HG03280 (cell line): ENCODE measurements at regions not wholly inside any gene's neighbourhood (a gene's known extent, or its start where the extent isn't known, plus 50 kb on each side); places are given as distances from the start of the nearest gene placed in this dataset.

Source experiments
- ATAC-seq: cut with Tn5 transposase; IDR thresholded peaks from one replicate; pipeline ENCODE4 v1.9.1; 2021; ENCODE audit warnings: mild to moderate bottlenecking, moderate library complexity; ENCODE audit not compliant: unreplicated experiment

GRCh38 chr1:29504709-29505410, 268.5 kb downstream of the PTPRU start:
- no peak for ATAC-seq

GRCh38 chr1:29504196-29504595, 267.9 kb downstream of the PTPRU start:
- ATAC-seq, result no peak

- ATAC-seq, result no peak
Measured at GRCh38 chr1:29502911-29503840, 266.9 kb downstream of the PTPRU start.

- no peak for ATAC-seq
Measured at GRCh38 chr1:29502225-29502910, 266.0 kb downstream of the PTPRU start.

- ATAC-seq, result no peak
Measured at GRCh38 chr1:29501227-29501976, 265.1 kb downstream of the PTPRU start.

GRCh38 chr1:29500651-29501050, 264.3 kb downstream of the PTPRU start:
- no peak for ATAC-seq

- ATAC-seq, result no peak
Measured at GRCh38 chr1:29500041-29500440, 263.7 kb downstream of the PTPRU start.

- ATAC-seq, result no peak
Measured at GRCh38 chr1:29499104-29499650, 262.9 kb downstream of the PTPRU start.

GRCh38 chr1:29498126-29499103, 262.1 kb downstream of the PTPRU start:
- no peak for ATAC-seq

GRCh38 chr1:29497395-29498125, 261.2 kb downstream of the PTPRU start:
- no peak for ATAC-seq

GRCh38 chr1:29496701-29497100, 260.4 kb downstream of the PTPRU start:
- no peak for ATAC-seq

- ATAC-seq, result no peak
Measured at GRCh38 chr1:29490204-29490934, 254.0 kb downstream of the PTPRU start.

GRCh38 chr1:29489471-29489870, 253.1 kb downstream of the PTPRU start:
- ATAC-seq, result no peak

GRCh38 chr1:29488794-29489311, 252.5 kb downstream of the PTPRU start:
- no peak for ATAC-seq

- ATAC-seq, result no peak
Measured at GRCh38 chr1:29488086-29488793, 251.9 kb downstream of the PTPRU start.

GRCh38 chr1:29487291-29487690, 251.0 kb downstream of the PTPRU start:
- ATAC-seq, result no peak
